ENCODE measurements at regions not wholly inside any gene's neighbourhood (a gene's known extent, or its start where the extent isn't known, plus 50 kb on each side); places are given as distances from the start of the nearest gene placed in this dataset.

- no peak for DNase-seq
Observed at GRCh38 chr2:8067784-8068336, 614.0 kb upstream of the ID2 start.

- DNase-seq: no peak
Observed at GRCh38 chr2:8072907-8073306, 608.9 kb upstream of the ID2 start.

- no peak for DNase-seq
Observed at GRCh38 chr2:8073916-8074315, 607.9 kb upstream of the ID2 start.

- no peak for DNase-seq
Observed at GRCh38 chr2:8076448-8077342, 605.2 kb upstream of the ID2 start.

GRCh38 chr2:8078705-8079104, 603.2 kb upstream of the ID2 start:
- no peak for DNase-seq

- no peak for DNase-seq
Observed at GRCh38 chr2:8080063-8080462, 601.8 kb upstream of the ID2 start.

- DNase-seq: no peak
Observed at GRCh38 chr2:8081130-8081529, 600.7 kb upstream of the ID2 start.

- no peak for DNase-seq
Observed at GRCh38 chr2:8082840-8083239, 599.0 kb upstream of the ID2 start.

- DNase-seq: no peak
Observed at GRCh38 chr2:8086357-8086756, 595.5 kb upstream of the ID2 start.

- no peak for DNase-seq
Observed at GRCh38 chr2:8086796-8087479, 594.9 kb upstream of the ID2 start.

GRCh38 chr2:8087480-8087840, 594.4 kb upstream of the ID2 start:
- no peak for DNase-seq

GRCh38 chr2:8088810-8089209, 593.0 kb upstream of the ID2 start:
- no peak for DNase-seq

GRCh38 chr2:8089596-8089995, 592.3 kb upstream of the ID2 start:
- DNase-seq: no peak

- no peak for DNase-seq
Observed at GRCh38 chr2:8090748-8091700, 590.8 kb upstream of the ID2 start.

- no peak for DNase-seq
Observed at GRCh38 chr2:8094526-8094925, 587.3 kb upstream of the ID2 start.

- DNase-seq: no peak
Observed at GRCh38 chr2:8095978-8096377, 585.9 kb upstream of the ID2 start.

GRCh38 chr2:8096484-8096883, 585.4 kb upstream of the ID2 start:
- no peak for DNase-seq

- no peak for DNase-seq
Observed at GRCh38 chr2:8098476-8099266, 583.2 kb upstream of the ID2 start.

GRCh38 chr2:8099267-8099582, 582.6 kb upstream of the ID2 start:
- no peak for DNase-seq

- no peak for DNase-seq
Observed at GRCh38 chr2:8101614-8102277, 580.1 kb upstream of the ID2 start.

GRCh38 chr2:8102470-8102869, 579.4 kb upstream of the ID2 start:
- DNase-seq: no peak
